GM19351 (cell line): ENCODE measurements at regions not wholly inside any gene's neighbourhood (a gene's known extent, or its start where the extent isn't known, plus 50 kb on each side); places are given as distances from the start of the nearest gene placed in this dataset.

Experiments used
- ATAC-seq: cut with Tn5 transposase; IDR thresholded peaks from one replicate; pipeline ENCODE4 v1.9.1; 2021; ENCODE audit warnings: mild to moderate bottlenecking, moderate library complexity; ENCODE audit not compliant: unreplicated experiment

DNA sequence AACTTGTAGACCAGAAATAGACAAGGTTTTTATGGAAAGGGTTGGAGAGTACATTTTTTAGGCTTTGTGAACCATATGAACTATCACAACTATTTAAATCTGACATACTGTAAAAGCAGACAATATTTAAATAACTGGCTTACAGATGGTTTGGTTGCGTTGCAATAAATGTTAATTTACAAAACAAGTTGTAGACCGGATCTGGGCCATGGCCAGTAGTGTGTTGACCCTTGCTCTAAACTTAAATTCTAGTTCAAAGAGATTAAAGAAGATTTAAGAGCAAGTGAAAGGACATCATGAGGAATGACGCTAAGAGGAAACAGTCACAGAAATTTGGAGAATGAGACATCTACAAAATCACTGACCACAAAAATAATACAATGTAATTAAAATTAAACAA, 652.7 kb downstream of the DCDC2C start:
- no peak for ATAC-seq

DNA sequence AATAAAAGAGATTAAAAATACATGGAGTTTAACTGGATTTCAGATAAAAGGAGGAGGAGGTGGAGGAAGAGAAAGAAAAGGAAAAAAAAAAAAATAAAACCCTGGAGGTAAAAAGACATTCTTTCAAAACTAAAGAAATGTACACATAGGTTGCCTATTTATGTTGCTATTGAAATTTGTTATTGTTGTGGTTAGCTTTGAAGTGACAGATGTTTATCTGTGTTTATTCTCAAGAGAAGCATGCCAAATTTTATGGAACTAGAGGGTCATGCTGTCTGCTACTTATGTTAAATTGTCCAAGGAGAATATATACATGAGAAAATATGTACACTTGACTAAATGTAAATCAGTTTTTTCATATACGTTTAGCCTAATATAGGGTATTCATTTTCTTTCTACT, 653.2 kb downstream of the DCDC2C start:
- ATAC-seq = no peak

DNA sequence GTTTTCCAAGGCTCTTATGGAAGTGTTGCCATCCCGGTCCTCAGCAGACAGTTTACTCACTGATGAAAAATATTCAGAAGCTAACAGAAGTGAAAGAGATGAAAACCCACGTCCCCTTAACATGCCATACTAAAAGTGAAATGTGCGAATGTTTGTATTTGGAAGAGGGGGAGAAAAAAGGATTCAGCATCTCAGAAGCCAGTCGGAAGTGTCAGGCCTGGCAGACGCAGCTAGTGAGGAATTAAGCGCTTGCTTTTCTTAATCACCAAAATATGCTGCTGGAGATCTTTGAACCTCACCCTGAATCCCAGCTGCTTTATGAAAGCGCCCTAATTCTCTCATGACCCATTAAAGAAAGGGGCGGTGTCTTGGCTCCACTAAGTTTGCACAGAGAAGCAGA, 653.7 kb downstream of the DCDC2C start:
- ATAC-seq = no peak

DNA sequence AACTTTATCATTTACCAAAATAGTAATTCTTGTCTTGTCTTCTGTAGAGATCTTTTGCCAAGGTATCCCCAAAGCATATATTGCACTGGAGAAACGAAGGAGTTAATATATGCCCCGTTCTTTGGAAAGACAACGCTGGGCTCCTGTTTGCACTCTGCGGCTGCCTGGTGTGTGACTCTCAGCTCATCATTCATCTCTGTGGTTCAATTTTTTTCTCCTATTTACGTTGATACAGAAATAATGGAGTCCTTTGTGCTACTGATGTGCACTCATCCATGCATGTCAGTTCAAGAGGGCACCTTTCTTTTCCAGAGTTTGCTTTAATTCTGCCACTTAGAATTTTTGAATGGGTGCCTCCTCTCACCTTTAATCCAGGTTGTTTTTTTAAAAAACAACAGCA, 655.5 kb downstream of the DCDC2C start:
- ATAC-seq = no peak

DNA sequence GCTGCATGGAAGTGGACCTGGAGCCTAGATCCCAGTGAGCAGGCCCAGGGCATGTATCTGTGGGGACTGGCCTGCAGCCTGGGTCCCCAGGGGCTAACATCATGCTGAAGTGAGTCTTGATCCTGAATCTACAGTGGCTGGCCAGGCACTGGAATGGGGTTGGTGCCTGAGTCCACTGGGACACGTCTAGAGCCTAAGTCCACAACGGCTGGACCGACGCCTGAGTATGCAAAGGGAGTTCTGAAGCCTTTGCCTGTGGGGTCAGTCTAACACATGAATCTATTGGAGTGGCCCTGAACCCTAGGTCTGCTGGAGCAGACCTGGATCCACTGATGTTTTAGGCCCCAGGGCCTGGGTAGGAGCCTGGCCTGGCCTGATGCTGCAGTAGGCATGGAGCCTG, 665.5 kb downstream of the DCDC2C start:
- no peak for ATAC-seq

DNA sequence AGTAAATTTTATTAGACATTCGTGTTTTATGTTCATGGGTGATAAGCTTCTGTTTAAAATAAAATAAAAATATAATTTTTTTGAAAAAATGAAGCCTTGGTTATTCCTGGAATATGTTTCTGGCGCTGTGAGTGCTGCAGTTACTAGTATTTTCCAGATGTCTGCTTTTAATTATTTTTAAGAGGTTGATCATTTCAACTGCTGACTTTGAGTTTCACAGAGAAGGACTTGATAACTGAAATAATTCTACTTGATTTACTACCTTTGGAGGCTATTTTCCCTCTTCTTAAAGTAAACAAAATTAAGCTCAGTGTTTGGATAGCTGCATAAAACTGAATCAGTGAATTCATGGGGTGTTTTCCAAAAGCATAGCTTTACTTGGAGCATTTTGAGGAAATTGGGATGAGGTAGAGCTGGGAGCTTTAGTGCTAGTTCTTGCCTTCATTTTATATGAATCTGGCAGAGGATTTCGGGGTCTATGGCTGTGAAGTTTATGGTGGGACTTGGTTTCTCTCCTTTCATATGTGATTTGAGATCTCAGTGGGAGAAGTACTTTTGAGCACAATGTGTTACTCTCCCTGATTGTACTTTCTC, 666.5 kb downstream of the DCDC2C start:
- ATAC-seq = no peak

DNA sequence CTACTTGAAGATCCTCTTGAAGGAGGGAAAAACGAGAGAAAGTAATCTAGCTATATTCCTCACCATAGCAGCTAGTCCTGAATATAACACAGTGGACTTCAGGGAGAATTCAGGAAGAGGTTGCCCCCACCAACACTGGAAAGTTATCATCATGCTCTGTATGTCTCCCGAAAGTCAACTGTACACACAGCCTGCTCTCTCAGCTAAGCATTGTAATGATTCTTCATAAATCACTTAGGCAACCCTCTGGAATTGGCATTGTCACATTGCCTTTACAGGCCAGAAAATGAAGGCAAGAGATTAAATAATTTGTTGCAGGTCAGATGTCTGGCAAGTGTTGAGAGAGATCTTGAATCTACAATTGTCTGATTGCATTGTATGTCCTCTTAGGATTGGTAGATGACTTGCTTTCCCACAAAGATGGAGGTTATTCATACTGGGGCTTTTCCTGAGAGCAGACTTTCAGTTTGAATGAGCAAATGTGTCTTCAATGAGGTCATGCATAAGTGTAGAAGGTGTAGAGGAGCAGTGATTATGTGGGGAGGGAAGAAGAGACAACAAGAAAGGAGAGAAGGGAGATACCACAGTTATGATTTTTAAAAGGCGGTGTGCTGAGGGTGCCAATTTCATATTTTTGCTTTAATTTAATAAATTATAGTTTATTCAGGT, 667.2 kb downstream of the DCDC2C start:
- ATAC-seq = no peak

DNA sequence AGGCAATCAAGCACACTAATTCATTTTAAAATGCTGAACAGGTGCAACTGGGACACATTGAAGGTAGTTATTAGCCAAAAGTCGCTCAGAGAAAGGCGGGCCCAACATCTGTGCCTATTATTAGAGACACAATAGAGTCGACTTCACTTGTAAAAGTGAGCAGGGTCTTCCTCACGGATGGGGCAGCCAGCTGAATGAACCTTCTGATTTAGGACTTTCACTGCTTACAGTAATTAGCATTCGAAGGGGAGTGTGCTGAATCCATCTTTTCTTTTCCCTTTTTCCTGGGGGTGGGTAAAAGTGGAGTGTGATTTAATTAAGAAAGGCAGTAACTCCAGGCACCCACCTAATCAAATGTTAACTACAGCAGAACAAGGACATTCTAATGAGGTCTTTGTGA, 677.7 kb downstream of the DCDC2C start:
- ATAC-seq = no peak

DNA sequence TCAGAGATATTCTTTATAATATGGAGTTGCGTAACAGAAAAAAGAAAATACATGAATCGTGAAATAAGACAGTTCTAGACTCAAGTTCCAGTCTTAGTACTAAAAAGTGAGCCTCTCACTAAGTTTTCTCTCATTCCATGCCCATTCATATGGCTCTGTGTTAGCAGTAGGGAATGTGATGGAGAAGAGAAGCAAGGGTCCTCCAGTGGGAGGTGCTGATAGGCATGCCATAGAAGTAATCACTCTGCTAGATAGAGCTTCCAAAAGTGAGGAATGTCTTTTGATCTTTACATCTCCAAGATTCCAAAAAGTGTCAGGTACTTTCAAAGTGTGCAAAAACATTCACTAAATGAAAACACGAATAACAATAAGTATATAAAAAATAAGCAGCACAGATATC, 678.4 kb downstream of the DCDC2C start:
- no peak for ATAC-seq

DNA sequence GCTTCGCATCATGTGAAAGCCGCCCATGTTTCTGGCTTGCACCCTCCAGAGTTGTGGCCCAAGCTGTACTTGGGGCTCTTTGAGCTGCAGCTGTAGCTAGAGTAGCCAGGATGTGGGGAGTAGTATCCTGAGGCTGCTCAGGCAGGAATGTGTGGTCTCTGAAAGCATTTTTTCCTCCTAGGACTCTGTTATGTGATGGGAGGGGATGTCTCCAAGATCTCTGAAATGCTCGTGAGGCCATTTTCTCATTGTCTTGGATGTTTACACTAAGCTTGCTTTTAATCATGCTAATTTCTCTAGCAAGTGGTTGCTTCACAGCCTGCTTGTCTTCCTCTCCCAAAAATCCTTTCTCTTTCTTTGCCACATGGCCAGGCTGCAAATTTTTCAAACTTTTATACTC, 687.6 kb downstream of the DCDC2C start:
- no peak for ATAC-seq

DNA sequence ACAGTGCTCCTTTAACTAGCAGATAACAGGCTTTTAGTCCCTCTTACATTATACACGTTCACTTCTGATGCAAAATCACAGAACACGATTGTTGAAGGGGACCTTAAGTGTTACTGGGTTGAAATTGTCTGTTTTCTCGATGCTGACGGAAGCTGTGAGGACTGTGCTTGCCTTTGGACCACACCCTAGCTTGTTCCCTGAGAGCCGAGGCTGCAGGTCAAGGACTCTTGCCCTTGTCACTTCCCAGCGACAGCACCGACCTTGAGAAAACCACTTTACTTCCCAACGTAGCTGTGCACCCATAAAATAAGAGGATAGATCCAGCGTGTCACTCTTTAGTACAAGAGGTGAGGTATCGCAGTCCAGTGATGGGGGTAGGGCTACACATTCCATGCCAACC, 701.0 kb downstream of the DCDC2C start:
- ATAC-seq = no peak

DNA sequence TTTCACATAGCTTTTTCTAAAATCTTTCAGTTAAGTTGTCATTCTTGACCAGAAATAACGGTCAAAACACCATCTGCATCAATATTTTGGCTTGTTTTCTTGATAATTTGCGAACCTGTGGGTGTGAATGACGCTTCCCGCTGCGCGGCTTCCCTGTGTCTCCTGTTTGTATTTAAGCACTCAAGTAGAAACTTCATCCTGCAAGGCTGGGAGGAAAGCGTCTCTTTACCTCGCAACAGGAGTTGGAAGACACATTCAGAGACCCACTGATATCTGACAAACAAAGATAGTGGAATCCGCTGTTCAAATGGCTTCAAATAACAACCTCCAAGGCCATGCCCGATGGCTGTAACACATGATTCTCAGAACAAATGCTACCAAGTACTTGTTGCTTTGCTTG, 704.9 kb downstream of the DCDC2C start:
- ATAC-seq = no peak

DNA sequence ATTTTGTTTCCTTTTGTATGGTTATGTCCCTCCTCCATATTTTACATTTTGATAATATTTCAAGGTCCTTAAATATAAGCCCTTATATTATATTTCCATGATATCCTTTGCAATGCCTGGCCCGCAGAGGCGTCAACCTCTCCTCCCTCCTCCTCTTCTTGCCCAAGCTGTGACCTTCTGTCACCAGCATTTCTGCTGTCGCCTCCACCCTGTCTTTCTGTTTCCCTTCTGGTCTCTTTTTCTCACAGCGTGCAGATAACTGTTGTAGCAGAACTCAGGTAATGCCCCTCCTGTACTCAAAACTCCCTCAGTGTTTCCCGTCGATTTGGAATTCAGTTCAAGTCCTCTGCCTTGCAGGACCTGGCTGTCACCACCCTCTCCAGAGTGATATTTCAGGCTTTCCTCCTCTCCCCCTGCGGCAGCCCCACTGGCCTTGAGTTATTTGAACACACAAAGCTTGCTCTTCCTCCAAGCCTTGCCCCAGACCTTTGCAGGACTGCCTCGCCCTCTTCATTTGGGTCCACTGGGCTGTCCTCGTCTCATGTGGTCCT, 709.3 kb downstream of the DCDC2C start:
- no peak for ATAC-seq

DNA sequence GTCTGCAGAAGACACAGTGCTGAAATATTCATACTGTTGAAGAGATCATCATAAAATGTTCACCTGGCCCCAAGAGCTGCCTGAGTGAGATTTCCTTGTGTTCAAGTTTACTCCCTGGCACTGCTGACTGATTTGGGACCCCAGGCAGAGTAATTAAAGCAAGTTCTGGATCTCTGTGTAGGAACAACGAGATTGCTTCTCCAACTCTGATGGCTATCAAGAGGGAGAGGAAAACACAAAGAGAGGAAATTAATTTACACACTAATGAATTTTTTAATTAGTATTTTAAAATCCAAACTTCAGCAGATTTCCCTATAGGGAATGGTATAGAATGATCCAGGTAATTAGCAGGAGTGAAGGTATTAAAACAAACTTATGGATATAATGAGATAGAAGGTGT, 711.8 kb downstream of the DCDC2C start:
- ATAC-seq = no peak

DNA sequence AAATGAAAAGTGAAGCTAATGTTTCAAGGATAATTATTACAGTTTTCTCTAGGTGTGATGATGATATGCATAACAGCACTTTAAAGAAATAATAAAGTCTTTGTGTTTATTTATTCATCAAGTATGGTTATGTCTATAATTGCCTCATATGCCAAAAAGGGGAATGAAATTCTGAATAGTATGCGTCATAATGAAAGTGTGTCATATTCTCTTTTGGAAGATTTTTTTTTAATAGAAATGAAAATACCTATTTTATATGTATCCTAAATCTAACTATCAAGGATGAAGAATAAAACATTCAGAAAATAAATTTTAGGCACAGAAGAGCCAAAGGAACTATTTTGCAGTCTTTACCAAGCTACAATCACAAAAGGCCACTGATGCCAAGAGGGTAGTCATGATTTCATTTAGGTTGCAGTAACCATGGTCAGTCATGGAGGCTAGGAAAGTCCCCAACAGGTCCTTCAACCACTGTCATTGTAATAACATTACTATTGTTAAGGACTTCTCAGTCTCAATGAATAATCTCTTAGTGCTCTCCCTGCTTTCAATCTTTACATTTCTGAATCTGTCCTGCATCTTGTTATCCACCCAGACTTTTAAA, 712.5 kb downstream of the DCDC2C start:
- no peak for ATAC-seq

DNA sequence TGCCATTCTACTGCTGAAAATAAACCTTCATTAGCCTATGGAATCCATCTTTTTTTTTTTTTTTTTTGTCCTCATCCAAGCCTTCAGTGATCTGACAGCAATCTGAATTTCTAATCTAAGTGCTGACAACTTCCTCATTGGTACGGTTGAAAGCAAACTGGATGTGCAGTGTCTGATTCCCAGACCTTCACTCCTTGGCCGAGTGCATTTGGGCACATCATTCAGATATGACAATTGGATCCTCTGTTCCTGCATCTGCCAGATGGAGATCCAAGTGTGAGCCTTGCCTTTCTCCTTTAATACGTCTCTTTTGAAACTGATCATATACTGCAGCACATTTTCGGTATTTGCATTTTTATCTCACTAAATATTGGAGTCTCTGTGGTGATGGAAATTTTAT, 713.1 kb downstream of the DCDC2C start:
- ATAC-seq = no peak

DNA sequence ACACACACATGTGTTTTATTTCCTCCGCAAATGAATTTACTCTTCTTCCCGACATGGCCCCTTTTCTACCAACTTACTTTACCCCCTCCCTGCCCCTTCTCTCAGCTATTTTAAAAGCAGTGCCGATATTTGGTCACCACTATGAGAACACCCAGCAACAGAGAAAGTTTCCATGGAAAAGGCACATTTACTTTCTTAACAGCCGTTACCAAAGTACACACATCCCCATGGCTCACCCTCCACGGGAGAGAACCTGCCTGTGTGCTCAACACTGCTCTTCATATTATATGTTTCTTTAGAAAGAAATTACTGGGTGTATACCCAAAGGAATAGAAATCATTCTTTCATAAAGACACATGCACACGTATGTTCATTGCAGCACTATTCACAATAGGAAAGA, 714.4 kb downstream of the DCDC2C start:
- no peak for ATAC-seq

DNA sequence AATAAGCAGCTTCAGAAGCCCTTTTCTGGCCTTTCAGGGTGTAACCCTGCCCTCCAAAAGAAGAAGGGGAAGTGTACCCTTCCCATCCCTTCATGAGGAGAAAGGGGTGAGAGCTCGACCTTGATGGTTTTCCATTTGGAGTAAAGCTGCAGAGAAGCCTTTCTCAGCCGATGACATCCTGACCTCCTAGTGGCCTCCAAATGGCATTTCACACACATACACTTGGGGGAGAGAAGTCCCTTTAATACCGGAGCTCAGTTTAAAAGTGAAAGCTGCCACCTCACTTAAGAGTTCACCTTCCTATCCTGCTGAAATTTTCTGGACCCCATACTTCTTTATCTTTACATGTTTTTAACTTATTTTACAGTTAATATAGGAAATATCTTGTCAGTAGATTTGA, 716.7 kb downstream of the DCDC2C start:
- no peak for ATAC-seq

DNA sequence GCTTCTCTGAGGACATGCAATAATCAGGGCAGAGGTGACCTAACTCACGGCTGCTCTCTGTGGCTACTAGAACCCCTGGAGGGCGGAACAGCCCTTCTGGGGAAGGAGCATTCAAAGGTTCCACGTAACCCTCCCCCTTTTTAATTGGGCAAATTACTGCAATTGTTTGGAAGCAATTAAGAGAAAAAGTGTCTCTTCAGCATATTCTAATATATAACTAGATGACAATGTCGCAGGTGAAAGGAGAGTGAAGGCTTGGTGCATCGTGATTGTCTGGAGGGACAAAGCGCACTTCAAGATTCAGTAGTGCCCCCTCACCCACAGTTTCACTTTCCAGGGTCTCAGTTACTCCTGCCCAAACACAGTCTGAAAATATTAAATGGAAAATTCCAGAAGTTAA, 720.8 kb downstream of the DCDC2C start:
- ATAC-seq = no peak

DNA sequence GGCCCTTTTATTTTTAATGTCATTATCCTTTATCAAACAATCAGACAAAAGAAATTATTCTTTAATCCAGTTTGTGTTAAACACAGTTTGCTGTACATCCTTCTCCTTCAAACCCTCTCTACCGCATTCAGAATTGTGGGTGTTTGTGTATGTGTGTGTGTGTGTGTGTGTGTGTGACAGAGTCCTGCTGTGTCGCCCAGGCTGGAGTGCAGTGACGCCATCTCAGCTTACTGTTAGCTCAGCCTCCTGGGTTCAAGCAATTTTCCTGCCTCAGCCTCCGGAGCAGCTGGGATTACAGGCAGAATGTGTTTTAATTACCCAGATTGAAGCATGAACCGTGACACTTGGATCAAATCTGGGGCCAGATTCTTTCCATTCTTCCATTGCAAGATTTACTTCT, 723.7 kb downstream of the DCDC2C start:
- ATAC-seq = no peak

DNA sequence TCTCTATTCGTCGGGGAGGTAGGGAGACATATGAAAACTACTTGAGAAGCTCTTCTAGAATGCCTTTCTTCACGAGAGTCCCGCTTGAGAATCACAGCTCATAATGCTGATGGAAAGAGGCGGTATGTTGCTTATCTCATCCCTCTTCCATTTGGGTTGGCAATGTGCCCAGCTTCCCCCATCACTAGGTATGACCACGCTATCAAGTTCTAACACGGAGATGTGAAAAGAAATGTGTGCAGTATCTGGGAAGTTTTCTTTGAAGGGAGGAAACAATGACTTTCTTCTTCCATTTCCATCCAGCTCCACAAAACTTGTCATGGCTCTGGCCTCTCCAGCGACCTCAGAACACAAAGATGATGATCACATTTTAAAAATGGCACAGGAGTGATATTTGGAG, 742.4 kb downstream of the DCDC2C start:
- no peak for ATAC-seq

DNA sequence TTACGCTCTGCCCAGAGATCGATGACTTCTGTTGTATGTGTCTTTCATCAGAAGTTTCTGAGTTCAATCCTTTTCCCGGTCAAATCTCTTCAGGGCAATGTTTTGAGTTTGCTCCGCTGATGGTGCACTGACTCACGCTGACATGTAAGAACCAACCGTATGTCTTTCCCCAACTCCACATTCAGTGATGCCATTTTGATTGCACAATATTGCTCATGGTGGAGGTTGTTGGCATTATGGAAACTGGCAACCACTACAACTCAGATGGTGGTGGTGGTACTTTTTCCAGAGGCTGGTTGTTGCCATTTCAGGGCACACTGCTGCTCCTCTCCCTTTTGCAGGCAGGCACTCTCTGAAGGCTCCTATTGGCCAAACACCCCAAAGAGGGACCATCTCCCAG, 751.5 kb downstream of the DCDC2C start:
- no peak for ATAC-seq
